ENCODE measurements at regions not wholly inside any gene's neighbourhood (a gene's known extent, or its start where the extent isn't known, plus 50 kb on each side); places are given as distances from the start of the nearest gene placed in this dataset.

DNA sequence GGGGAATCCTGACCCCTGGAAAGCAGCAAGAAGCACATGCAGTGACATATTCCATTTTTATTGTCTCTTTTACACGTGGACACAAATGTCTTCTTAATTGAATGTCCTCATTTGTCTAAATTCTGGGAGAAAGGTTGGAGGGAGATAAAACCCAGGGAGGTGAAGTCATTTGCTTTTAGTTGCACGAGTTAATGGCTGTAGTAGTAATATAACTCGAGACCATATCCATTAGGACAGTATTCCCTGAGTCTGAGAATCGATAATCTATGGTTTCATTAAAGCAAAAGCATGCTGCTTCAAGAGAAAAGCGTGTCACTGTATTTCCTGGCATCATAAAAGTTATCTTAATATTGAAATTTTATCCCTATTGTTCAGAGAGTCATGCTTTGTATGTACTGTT lies 216.0 kb upstream of the PELI2 start:
- TF ChIP-seq, protein P1, sequence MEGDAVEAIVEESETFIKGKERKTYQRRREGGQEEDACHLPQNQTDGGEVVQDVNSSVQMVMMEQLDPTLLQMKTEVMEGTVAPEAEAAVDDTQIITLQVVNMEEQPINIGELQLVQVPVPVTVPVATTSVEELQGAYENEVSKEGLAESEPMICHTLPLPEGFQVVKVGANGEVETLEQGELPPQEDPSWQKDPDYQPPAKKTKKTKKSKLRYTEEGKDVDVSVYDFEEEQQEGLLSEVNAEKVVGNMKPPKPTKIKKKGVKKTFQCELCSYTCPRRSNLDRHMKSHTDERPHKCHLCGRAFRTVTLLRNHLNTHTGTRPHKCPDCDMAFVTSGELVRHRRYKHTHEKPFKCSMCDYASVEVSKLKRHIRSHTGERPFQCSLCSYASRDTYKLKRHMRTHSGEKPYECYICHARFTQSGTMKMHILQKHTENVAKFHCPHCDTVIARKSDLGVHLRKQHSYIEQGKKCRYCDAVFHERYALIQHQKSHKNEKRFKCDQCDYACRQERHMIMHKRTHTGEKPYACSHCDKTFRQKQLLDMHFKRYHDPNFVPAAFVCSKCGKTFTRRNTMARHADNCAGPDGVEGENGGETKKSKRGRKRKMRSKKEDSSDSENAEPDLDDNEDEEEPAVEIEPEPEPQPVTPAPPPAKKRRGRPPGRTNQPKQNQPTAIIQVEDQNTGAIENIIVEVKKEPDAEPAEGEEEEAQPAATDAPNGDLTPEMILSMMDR (conservative IDR thresholded peaks at IDR 0.05; ENCODE audit: low read depth, low read length), result no peak
- TF ChIP-seq EZH2 (IDR thresholded peaks at IDR 0.05; ENCODE audit: borderline replicate concordance, low read depth, low read length, poor library complexity, severe bottlenecking), result no peak
